Body of pancreas (tissue), 4 donors: ENCODE measurements at regions not wholly inside any gene's neighbourhood (a gene's known extent, or its start where the extent isn't known, plus 50 kb on each side); places are given as distances from the start of the nearest gene placed in this dataset.

ENCODE experiments used
- ATAC-seq: fragments of 150-250 bp; one replicate; pipeline ENCODE4 v1.9.1; 2016
- DNase-seq, 4 donors: peaks; one replicate each; pipeline ENCODE4 v3.0.0-alpha.2; 2019
- H3K27ac ChIP-seq, 4 donors: fragments of 200-600 bp; sonication (generic); 1 replicate in 3 of 4; 2 replicates in 1 of 4; pipeline versions ENCODE4 v1.5.1 to v1.6.1; 2016 to 2019; ENCODE audit warnings: mild to moderate bottlenecking in 1 of 4, mixed read lengths in 1 of 4, moderate library complexity in 1 of 4
- H3K27me3 ChIP-seq, 2 donors: fragments of 200-600 bp; sonication (generic); one replicate each; pipeline ENCODE4 v1.6.0; 2016; ENCODE audit warnings: mild to moderate bottlenecking in 1 of 2
- H3K36me3 ChIP-seq, 2 donors: fragments of 200-600 bp; sonication (generic); replicated peaks in 1 of 2; 2 replicates each; pipeline ENCODE4 v1.5.1; 2016; ENCODE audit warnings: low read depth in 2 of 2; ENCODE audit not compliant: insufficient read depth in 1 of 2
- H3K4me1 ChIP-seq: fragments of 200-600 bp; sonication (generic); one replicate; pipeline ENCODE4 v1.6.0; 2016
- H3K4me3 ChIP-seq, 2 donors: fragments of 200-600 bp; sonication (generic); 1 replicate in 1 of 2; 2 replicates in 1 of 2; pipeline ENCODE4 v1.5.1; 2016 to 2019
- H3K9me3 ChIP-seq, 3 donors: fragments of 200-600 bp; sonication (generic); 1 replicate in 2 of 3; 2 replicates in 1 of 3; pipeline ENCODE4 v1.5.1; 2016
- POLR2A ChIP-seq, 3 donors: fragments of 450-650 bp; IDR thresholded peaks; one replicate each; pipeline ENCODE4 v1.6.1; 2016; ENCODE audit warnings: antibody characterized with exemption in 3 of 3, mild to moderate bottlenecking in 2 of 3
- WGBS, 2 donors: methylation state at CpG; one replicate each; pipeline ENCODE4 v1.1.5; 2017; 5-methylcytosine and 5-hydroxymethylcytosine counted together
- intact Hi-C: fragments of 100-400 bp; cut with DNase I; formaldehyde crosslinking; loops from one replicate; pipeline ENCODE4 v1.15.1; 2023
- TF ChIP-seq, protein P1 (sequence below), 7 experiments: fragments of 450-650 bp in 4 of 7; fragments of 200-600 bp in 3 of 7; sonication (generic) in 3 of 7; IDR thresholded peaks; one replicate each; pipeline ENCODE4 v1.5.1; 2016 to 2019; ENCODE audit warnings: antibody characterized with exemption in 7 of 7

GRCh38 chr21:35940074-35940927 is 120.0 kb downstream of the SETD4 start:
- Histone ChIP-seq H3K4me3 (no peak overlapping the region), H3K27ac (no peak overlapping the region), H3K36me3 (no peaks in the 10 kb centered on the region), H3K9me3 (no peaks in the 10 kb centered on the region), H3K27me3 (no peaks in the 10 kb centered on the region), H3K4me1 (no peaks in the 10 kb centered on the region)
- WGBS, 2 donors: 20 to 23% methylated on average over 11 of the region's 11 CpGs
- TF ChIP-seq, protein P1, sequence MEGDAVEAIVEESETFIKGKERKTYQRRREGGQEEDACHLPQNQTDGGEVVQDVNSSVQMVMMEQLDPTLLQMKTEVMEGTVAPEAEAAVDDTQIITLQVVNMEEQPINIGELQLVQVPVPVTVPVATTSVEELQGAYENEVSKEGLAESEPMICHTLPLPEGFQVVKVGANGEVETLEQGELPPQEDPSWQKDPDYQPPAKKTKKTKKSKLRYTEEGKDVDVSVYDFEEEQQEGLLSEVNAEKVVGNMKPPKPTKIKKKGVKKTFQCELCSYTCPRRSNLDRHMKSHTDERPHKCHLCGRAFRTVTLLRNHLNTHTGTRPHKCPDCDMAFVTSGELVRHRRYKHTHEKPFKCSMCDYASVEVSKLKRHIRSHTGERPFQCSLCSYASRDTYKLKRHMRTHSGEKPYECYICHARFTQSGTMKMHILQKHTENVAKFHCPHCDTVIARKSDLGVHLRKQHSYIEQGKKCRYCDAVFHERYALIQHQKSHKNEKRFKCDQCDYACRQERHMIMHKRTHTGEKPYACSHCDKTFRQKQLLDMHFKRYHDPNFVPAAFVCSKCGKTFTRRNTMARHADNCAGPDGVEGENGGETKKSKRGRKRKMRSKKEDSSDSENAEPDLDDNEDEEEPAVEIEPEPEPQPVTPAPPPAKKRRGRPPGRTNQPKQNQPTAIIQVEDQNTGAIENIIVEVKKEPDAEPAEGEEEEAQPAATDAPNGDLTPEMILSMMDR (IDR thresholded peaks at IDR 0.05): peak; percentile 32 to 78 (median 62)
- no peak for TF ChIP-seq POLR2A (IDR thresholded peaks at IDR 0.05)
- intact Hi-C loops: no loop called here
- DNase-seq (peak; percentile 24 to 55 (median 44)), ATAC-seq (peak; percentile 90)

- intact Hi-C loops: no loop called here
Measured at GRCh38 chr21:35938446-35938845, 121.9 kb downstream of the SETD4 start.

DNA sequence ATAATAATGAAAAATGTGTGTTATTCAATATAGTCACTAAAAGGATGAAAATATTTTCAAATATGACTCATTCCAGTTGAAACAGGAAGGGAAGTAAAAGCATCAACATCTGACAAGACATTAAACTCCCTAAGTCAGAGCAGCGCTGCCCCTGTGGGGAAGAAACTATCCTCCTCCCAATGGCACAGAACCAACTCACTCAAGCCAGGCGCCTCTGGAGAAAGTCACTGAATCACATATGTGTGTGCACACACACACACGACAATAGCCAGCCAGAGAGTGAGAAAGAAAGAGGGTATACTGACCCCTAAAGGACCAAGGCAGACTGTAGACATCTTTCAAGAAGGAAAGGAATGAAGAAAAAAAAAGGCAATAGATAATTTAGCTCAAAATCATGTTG is 126.9 kb downstream of the SETD4 start:
- Histone ChIP-seq H3K9me3 (no peaks in the 10 kb centered on the region), H3K36me3 (no peaks in the 10 kb centered on the region), H3K27ac (peak overlapping the region in 1 of 4 donors; percentile 74), H3K27me3 (no peaks in the 10 kb centered on the region), H3K4me1 (no peaks in the 10 kb centered on the region), H3K4me3 (no peak overlapping the region)
- ATAC-seq: peak; percentile 28
- DNase-seq: peak in 2 of 4 donors; percentile 37 to 69
- no peak for TF ChIP-seq POLR2A (IDR thresholded peaks at IDR 0.05)
- TF ChIP-seq, protein P1 (IDR thresholded peaks at IDR 0.05): peak in 1 of 7 experiments; percentile 16
- intact Hi-C loops: no loop called here
- 52 to 59% methylated on average over 3 of the region's 3 CpGs for WGBS, 2 donors

More at GRCh38 chr21:35938446-35938845, 121.9 kb downstream of the SETD4 start:
- Histone ChIP-seq H3K9me3 (no peaks in the 10 kb centered on the region), H3K27me3 (no peaks in the 10 kb centered on the region), H3K36me3 (no peaks in the 10 kb centered on the region), H3K27ac (no peak overlapping the region), H3K4me1 (no peaks in the 10 kb centered on the region), H3K4me3 (no peak overlapping the region)
- WGBS, 2 donors: 86 to 91% methylated on average over 2 of the region's 2 CpGs
- ATAC-seq (no peak), DNase-seq (no peak)
- TF ChIP-seq, protein P1 (IDR thresholded peaks at IDR 0.05): no peak
- no peak for TF ChIP-seq POLR2A (IDR thresholded peaks at IDR 0.05)

GRCh38 chr21:35932232-35932911 is 128.0 kb downstream of the SETD4 start:
- DNase-seq (peak; percentile 22 to 78 (median 28)), ATAC-seq (peak; percentile 75)
- Histone ChIP-seq H3K27me3 (no peaks in the 10 kb centered on the region), H3K36me3 (no peaks in the 10 kb centered on the region), H3K4me1 (no peaks in the 10 kb centered on the region), H3K9me3 (no peaks in the 10 kb centered on the region), H3K4me3 (no peak overlapping the region), H3K27ac (peak overlapping the region in 2 of 4 donors; percentile 18 to 74)
- 67 to 71% methylated on average over 11 of the region's 11 CpGs for WGBS, 2 donors
- TF ChIP-seq, protein P1 (IDR thresholded peaks at IDR 0.05): no peak
- no peak for TF ChIP-seq POLR2A (IDR thresholded peaks at IDR 0.05)
- intact Hi-C loops: no loop called here
